Natural killer cell (primary cell): ENCODE measurements at regions not wholly inside any gene's neighbourhood (a gene's known extent, or its start where the extent isn't known, plus 50 kb on each side); places are given as distances from the start of the nearest gene placed in this dataset.
"Not testable (repeated sequence)": the region's sequence is repeated elsewhere in the genome, so short reads cannot be mapped to it uniquely, and the experiment has no call there.

Source experiments
- ATAC-seq, 3 donors: fragments of 150-1000 bp in 2 of 3; fragments of 200-7000 bp in 1 of 3; cut with Tn5 transposase; 1 replicate in 1 of 3; 2 replicates in 2 of 3; pipeline ENCODE4 v1.10.0; 2021; ENCODE audit warnings: mild to moderate bottlenecking in 2 of 3, moderate library complexity in 2 of 3
- DNase-seq, 2 donors: peaks; one replicate each; pipeline versions ENCODE4 v3.0.0 to v3.0.0-alpha.2; 2013 to 2021; ENCODE audit warnings: mixed read lengths in 1 of 2
- H3K27ac ChIP-seq: one replicate; pipeline ENCODE4 v1.5.1; 2013; ENCODE audit warnings: mild to moderate bottlenecking, low read length
- H3K27me3 ChIP-seq: one replicate; pipeline ENCODE4 v1.6.1; 2013; ENCODE audit warnings: low read length; ENCODE audit not compliant: control insufficient read depth, insufficient read depth
- H3K36me3 ChIP-seq: one replicate; pipeline ENCODE4 v1.6.1; 2013; ENCODE audit warnings: low read length; ENCODE audit not compliant: control insufficient read depth, insufficient read depth
- H3K4me1 ChIP-seq: one replicate; pipeline ENCODE4 v1.6.1; 2013; ENCODE audit warnings: low read length; ENCODE audit not compliant: control insufficient read depth, insufficient read depth
- H3K4me3 ChIP-seq: one replicate; pipeline ENCODE4 v1.5.1; 2013; ENCODE audit warnings: low read length
- H3K9me3 ChIP-seq: one replicate; pipeline ENCODE4 v1.6.1; 2013; ENCODE audit warnings: low read length; ENCODE audit not compliant: control insufficient read depth, insufficient read depth
- H3K27ac Mint-ChIP-seq, 2 donors: one replicate each; pipeline ENCODE4 v1.8.0; 2022; ENCODE audit warnings: mild to moderate bottlenecking in 2 of 2, mixed read lengths in 2 of 2, moderate library complexity in 1 of 2
- H3K27me3 Mint-ChIP-seq, 2 donors: one replicate each; pipeline ENCODE4 v1.8.0; 2022; ENCODE audit warnings: low read depth in 2 of 2, mixed read lengths in 2 of 2
- H3K36me3 Mint-ChIP-seq: one replicate; pipeline ENCODE4 v1.8.0; 2022; ENCODE audit warnings: mixed read lengths
- H3K4me1 Mint-ChIP-seq, 2 donors: one replicate each; pipeline ENCODE4 v1.8.0; 2022; ENCODE audit warnings: mixed read lengths in 2 of 2
- H3K4me3 Mint-ChIP-seq: one replicate; pipeline ENCODE4 v1.8.0; 2022; ENCODE audit warnings: mild to moderate bottlenecking, moderate library complexity, mixed read lengths
- H3K9me3 Mint-ChIP-seq, 2 donors: one replicate each; pipeline ENCODE4 v1.8.0; 2022; ENCODE audit warnings: mixed read lengths in 2 of 2
- WGBS: methylation state at CpG from one replicate; pipeline ENCODE4 v1.1.7; 2013; ENCODE audit warnings: missing lambda C conversion rate; ENCODE audit not compliant: insufficient coverage; 5-methylcytosine and 5-hydroxymethylcytosine counted together
- intact Hi-C: fragments of 100-400 bp; cut with micrococcal nuclease; formaldehyde crosslinking; loops from one replicate; pipeline ENCODE4 v1.14.2; 2022
- TF ChIP-seq, protein P1 (sequence below): fragments of 200-600 bp; IDR thresholded peaks from one replicate; pipeline ENCODE4 v1.8.0; 2022; ENCODE audit warnings: antibody characterized with exemption

DNA sequence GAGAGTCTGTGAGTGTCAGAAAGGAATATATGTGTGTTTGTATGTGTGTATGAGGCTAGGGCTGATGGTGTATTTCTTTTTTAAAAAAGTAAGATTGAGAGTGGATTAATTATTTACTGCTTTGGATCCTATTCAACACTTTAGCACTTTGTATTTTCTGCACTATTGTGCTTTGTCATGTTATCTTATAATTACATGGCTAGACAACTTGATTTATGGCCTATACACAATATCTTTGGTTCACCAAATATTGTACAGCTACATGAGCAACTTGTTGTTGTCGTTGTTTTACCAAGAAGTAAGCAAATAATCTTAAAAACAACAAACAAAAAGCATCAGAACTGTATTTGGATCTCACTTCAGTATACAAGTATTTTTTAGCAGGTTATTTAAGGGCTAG lies 84.6 kb upstream of the TBX18 start:
- 50% methylated on average over 1 of the region's 1 CpG for WGBS
- ATAC-seq: no peak
- H3K9me3 Mint-ChIP-seq: peaks cover 10 to 13% of the 10 kb centered on the region in 2 donors
- Histone ChIP-seq H3K4me3 (no peak overlapping the region), H3K9me3 (peaks cover 3% of the 10 kb centered on the region), H3K4me1 (no peaks in the 10 kb centered on the region), H3K27ac (no peak overlapping the region), H3K27me3 (no peaks in the 10 kb centered on the region), H3K36me3 (no peaks in the 10 kb centered on the region)
- no peak overlapping the region for H3K27ac Mint-ChIP-seq
- H3K27me3 Mint-ChIP-seq: no peaks in the 10 kb centered on the region
- TF ChIP-seq, protein P1, sequence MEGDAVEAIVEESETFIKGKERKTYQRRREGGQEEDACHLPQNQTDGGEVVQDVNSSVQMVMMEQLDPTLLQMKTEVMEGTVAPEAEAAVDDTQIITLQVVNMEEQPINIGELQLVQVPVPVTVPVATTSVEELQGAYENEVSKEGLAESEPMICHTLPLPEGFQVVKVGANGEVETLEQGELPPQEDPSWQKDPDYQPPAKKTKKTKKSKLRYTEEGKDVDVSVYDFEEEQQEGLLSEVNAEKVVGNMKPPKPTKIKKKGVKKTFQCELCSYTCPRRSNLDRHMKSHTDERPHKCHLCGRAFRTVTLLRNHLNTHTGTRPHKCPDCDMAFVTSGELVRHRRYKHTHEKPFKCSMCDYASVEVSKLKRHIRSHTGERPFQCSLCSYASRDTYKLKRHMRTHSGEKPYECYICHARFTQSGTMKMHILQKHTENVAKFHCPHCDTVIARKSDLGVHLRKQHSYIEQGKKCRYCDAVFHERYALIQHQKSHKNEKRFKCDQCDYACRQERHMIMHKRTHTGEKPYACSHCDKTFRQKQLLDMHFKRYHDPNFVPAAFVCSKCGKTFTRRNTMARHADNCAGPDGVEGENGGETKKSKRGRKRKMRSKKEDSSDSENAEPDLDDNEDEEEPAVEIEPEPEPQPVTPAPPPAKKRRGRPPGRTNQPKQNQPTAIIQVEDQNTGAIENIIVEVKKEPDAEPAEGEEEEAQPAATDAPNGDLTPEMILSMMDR: no peak
- intact Hi-C loops: no loop called here
- DNase-seq: no peak
- no peaks in the 10 kb centered on the region for H3K4me1 Mint-ChIP-seq
- H3K36me3 Mint-ChIP-seq: no peaks in the 10 kb centered on the region
- H3K4me3 Mint-ChIP-seq: no peak overlapping the region

DNA sequence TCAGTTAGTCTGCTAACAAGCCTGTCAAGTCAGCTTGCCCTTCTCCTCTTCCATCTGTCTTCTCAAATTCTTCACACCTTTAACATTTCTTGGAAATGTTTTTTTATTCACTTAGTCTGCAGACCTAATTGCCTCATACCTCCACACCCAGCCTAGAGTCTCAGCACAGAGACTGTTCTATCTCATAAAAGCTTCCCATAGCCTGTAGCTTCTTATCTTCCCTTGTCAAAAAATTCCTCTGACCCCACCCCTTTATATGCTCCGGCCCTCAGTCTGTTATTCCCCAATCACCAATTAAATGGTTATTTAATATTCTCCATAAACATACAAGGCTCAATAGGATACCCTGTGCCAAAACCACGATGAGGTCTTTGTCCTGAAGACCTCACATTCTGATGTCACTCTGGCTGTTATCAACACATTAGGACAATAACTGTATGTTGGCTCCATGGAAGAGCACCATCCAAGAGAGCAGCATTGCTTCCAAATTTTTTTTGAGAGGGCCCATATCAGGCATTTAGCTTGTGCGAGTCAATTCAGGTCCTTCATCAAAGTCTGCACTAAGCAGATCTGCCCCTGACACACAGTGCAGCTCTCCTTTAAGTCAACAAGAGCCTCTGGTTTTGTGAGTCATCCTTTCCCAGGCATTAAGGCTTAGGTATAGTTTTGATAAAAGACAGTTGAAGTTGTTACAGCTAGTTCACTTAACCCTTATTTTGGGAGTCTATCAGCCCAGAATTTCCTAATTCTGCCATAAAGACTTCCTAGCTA lies 83.2 kb upstream of the TBX18 start:
- TF ChIP-seq, protein P1: no peak
- no peaks in the 10 kb centered on the region for H3K36me3 Mint-ChIP-seq
- Histone ChIP-seq H3K4me1 (no peaks in the 10 kb centered on the region), H3K9me3 (peaks cover 3% of the 10 kb centered on the region), H3K27me3 (no peaks in the 10 kb centered on the region), H3K27ac (no peak overlapping the region), H3K36me3 (no peaks in the 10 kb centered on the region), H3K4me3 (no peak overlapping the region)
- DNase-seq: no peak
- H3K9me3 Mint-ChIP-seq: peaks cover 10 to 13% of the 10 kb centered on the region in 2 donors
- no peak overlapping the region for H3K4me3 Mint-ChIP-seq
- no peak for ATAC-seq
- WGBS: 82% methylated on average over 3 of the region's 3 CpGs
- H3K27ac Mint-ChIP-seq: no peak overlapping the region
- no peaks in the 10 kb centered on the region for H3K27me3 Mint-ChIP-seq
- no peaks in the 10 kb centered on the region for H3K4me1 Mint-ChIP-seq
- intact Hi-C loops: no loop called here

DNA sequence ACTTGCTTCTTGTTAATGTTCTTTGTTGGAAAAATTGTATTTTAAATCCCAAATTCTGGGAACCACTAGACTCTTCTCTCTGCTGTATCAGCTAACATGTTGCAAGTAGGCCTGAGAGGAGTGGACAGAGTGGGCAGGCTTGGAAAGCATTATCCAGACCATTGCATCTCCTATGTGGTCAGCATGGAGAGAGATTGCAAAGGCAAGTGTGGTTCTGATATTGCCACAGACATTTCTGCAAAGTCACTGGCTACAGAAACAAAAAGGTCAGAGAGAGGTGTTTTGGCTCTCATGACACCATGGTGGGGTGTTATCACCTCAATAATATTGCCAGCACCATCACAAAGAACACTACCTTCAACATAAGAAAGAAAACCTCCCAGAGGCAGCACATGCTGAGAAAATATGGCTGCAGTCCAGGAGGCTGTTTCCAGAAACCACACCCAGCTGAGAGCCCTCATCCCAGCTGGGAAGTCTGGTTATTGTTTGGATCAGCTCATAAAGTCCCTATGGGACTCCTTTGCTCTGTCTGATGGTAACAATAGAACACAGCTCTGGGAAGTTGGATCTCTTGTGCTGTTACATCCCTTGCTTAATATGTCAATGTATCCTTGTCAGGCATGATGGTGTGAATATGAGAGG lies 78.2 kb upstream of the TBX18 start:
- no peaks in the 10 kb centered on the region for H3K36me3 ChIP-seq
- peaks cover 25 to 34% of the 10 kb centered on the region in 2 donors for H3K9me3 Mint-ChIP-seq
- no peak overlapping the region for H3K4me3 Mint-ChIP-seq
- no peaks in the 10 kb centered on the region for H3K4me1 Mint-ChIP-seq
- H3K27me3 Mint-ChIP-seq: no peaks in the 10 kb centered on the region
- no peak overlapping the region for H3K27ac Mint-ChIP-seq
- ATAC-seq (no peak), DNase-seq (no peak)
- H3K27ac ChIP-seq: no peak overlapping the region
- H3K4me3 ChIP-seq: no peak overlapping the region
- TF ChIP-seq, protein P1: no peak
- peaks cover 3% of the 10 kb centered on the region for H3K9me3 ChIP-seq
- no peaks in the 10 kb centered on the region for H3K27me3 ChIP-seq
- H3K36me3 Mint-ChIP-seq: peaks cover 7% of the 10 kb centered on the region
- intact Hi-C loops: no loop called here
- H3K4me1 ChIP-seq: no peaks in the 10 kb centered on the region

DNA sequence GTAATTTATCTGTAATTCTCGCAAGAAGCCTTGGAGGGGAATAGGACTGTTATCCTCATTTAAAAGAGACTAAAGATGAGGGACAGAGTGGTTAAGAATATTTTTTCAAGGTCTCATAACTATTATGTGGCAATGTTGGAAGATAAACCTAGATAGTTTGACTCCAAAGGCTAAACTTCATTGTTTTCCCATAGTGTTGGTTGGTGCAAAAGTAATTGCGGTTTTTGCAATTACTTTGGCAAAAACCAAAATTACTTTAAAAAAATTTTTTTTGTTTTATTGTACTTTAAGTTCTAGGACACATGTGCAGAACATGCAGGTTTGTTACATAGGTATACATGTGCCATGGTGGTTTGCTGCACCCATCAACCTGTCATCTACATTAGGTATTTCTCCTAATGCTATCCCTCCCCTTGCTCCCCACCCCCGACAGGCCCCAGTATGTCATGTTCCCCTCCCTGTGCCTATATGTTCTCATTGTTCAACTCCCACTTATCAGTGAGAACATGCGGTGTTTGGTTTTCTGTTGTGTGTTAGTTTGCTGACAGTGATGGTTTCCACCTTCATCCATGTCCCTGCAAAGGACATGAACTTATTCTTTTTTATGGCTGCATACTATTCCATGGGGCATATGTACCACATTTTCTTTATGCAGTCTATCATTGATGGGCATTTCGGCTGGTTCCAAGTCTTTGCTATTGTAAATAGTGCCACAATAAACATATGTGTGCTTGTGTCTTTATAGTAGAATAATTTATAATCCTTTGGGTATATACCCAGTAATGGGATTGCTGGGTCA lies 72.9 kb upstream of the TBX18 start:
- H3K4me3 Mint-ChIP-seq, intact Hi-C loops, H3K27me3 Mint-ChIP-seq, H3K27me3 ChIP-seq, H3K27ac Mint-ChIP-seq, H3K9me3 ChIP-seq, H3K36me3 ChIP-seq, H3K4me1 Mint-ChIP-seq, ATAC-seq, H3K4me1 ChIP-seq, H3K27ac ChIP-seq, H3K4me3 ChIP-seq, H3K36me3 Mint-ChIP-seq, DNase-seq: not testable (repeated sequence)
- peaks cover 20 to 23% of the 10 kb centered on the region in 2 donors for H3K9me3 Mint-ChIP-seq
- WGBS: 94% methylated on average over 3 of the region's 5 CpGs
